ENCODE measurements at regions not wholly inside any gene's neighbourhood (a gene's known extent, or its start where the extent isn't known, plus 50 kb on each side); places are given as distances from the start of the nearest gene placed in this dataset.

GRCh38 chr2:155266583-155266982 lies 568.1 kb downstream of the KCNJ3 start:
- TF ChIP-seq CTCF (IDR thresholded peaks at IDR 0.05) (no peak), POLR2A (IDR thresholded peaks at IDR 0.05) (no peak)

All from right lobe of liver (tissue), 4 donors.